GM12874 (cell line): ENCODE measurements at regions not wholly inside any gene's neighbourhood (a gene's known extent, or its start where the extent isn't known, plus 50 kb on each side); places are given as distances from the start of the nearest gene placed in this dataset.

ENCODE experiments used
- TF ChIP-seq, protein P1 (sequence below): IDR thresholded peaks from 2 replicates; pipeline ENCODE4 v1.5.1; 2011; ENCODE audit warnings: low read depth, mild to moderate bottlenecking, control low read depth, low read length, moderate library complexity; ENCODE audit not compliant: insufficient read depth

DNA sequence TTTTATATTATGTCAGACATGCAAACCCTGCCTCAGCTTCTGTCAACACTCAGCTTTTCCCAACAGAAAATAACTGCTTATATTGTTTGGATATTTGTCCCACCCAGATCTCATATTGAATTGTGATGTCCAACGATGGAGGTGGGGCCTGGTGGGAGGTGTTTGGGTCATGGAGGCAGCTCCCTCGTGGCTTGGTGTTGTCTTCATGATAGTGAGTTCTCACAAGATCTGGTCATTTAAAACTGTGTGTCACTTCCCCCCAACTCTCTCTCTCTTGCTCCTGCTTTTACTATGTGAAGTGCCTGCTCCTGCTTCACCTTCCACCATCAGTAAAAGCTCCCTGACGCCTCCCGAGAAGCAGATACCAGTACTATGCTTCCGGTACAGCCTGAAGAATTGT, 85.8 kb upstream of the KCNMA1 start:
- TF ChIP-seq, protein P1, sequence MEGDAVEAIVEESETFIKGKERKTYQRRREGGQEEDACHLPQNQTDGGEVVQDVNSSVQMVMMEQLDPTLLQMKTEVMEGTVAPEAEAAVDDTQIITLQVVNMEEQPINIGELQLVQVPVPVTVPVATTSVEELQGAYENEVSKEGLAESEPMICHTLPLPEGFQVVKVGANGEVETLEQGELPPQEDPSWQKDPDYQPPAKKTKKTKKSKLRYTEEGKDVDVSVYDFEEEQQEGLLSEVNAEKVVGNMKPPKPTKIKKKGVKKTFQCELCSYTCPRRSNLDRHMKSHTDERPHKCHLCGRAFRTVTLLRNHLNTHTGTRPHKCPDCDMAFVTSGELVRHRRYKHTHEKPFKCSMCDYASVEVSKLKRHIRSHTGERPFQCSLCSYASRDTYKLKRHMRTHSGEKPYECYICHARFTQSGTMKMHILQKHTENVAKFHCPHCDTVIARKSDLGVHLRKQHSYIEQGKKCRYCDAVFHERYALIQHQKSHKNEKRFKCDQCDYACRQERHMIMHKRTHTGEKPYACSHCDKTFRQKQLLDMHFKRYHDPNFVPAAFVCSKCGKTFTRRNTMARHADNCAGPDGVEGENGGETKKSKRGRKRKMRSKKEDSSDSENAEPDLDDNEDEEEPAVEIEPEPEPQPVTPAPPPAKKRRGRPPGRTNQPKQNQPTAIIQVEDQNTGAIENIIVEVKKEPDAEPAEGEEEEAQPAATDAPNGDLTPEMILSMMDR = no peak

GRCh38 chr10:77721815-77722214, 84.2 kb upstream of the KCNMA1 start:
- TF ChIP-seq, protein P1 = no peak

DNA sequence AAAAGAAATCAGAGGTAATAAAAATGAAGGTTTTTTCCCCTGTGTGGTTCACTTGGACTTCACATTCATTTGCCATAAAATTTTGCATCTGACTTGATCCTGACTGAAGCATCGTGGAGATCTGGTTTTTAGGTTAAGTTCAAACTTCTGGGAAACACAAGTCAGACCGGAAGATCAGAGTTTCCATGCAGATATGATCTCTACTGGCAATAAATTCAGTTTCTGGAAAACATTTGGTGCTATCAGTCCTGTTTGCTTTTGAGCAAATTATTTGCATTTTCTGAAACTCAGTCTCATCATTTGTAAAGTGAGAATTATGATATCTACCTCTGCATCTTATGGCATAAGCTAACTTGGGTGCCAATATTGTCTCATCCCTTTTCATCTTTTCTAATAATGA, 81.3 kb upstream of the KCNMA1 start:
- TF ChIP-seq, protein P1 = no peak

DNA sequence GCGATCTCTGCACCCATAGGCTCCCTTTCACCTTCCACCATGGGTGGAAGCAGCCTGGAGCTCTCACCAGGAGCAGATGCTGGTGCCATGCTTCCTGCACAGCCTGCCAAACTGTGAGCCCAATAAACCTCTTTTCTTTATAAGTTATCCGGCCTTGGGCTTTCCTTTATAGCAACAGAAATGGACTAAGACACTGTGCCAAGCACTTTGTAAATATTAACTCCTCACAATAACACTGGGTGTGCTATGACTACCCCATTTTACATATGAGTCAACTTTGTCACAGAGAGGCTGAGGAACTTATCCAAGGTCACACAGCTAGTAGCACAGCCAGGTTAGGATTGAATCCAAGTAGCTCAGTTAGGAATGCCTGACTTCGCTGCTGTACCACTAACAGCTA, 79.7 kb upstream of the KCNMA1 start:
- TF ChIP-seq, protein P1 = no peak

DNA sequence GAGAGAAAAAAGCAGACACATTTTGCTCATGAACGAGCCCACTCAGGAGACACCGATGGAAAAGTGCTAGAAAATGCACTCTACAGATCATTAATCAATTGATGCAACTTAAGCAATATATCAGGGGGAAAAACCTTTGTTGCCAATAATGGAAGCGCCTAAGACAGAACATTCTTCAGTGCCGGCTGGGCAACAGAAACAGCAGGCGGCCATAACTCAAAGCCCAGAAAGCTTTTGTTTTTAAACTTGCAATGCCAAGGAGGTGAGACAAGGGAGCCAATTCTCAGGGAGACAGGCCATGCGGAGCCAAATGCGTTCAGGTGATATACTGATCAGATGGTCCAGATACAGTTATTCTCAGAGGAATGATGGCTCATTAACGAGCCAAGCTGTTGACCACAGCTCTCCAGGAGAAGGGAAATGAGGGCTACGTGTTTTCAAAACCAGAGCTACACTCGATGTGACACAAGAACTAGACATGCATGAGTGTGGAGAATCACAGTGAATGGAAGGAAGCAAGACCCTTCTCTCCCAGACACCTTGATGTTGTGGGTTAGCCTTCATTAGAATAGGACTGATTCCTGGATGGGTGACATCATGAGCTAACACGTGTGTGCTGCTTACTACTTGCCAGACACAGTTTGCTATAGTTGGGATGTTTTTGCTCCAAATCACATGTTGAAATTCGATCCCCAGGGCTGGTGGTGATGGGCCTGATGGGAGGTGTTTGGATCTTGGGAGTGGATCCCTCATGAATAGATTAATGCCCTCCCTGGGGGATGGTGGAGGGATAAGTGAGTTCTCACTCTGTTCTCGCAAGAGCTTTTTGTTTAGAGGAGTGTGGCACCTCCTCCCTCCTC, 79.1 kb upstream of the KCNMA1 start:
- TF ChIP-seq, protein P1 = no peak

GRCh38 chr10:77715536-77715935, 77.9 kb upstream of the KCNMA1 start:
- TF ChIP-seq, protein P1 = no peak

GRCh38 chr10:77715088-77715487, 77.5 kb upstream of the KCNMA1 start:
- TF ChIP-seq, protein P1 = peak; percentile 58
